ENCODE measurements at regions not wholly inside any gene's neighbourhood (a gene's known extent, or its start where the extent isn't known, plus 50 kb on each side); places are given as distances from the start of the nearest gene placed in this dataset.

DNA sequence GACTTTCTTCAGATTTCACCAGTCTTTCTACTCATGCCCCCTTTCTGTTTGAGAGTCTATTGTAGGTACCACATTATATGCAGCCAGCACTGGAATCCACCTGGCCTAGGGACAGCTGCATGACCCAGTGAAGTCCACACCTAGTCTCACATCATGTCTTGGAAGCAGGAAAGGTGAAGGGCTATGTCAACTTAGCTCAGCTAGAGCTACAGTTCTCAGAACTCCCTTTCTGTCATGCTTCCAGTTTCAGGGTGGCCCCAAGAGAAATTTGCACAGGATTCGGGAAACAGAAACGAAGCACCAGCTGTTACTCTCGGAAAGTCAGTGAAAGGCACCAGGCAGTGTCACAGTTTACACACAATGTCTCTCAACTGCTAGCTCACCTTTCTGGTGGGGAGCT is 51.6 kb upstream of the NLRP1 start:
- Histone ChIP-seq H3K9me3 (ENCODE audit: control insufficient read depth in 4 of 4, low read length in 3 of 4) (no peaks in the 10 kb centered on the region), H3K4me3 (ENCODE audit: low read depth in 1 of 3, low read length in 3 of 3) (no peak overlapping the region), H3K9ac (ENCODE audit: low read depth in 1 of 2, low read length in 2 of 2) (no peak overlapping the region), H3K27ac (ENCODE audit: low read depth in 1 of 2, low read length in 2 of 2) (no peak overlapping the region), H3K4me1 (ENCODE audit: control insufficient read depth in 4 of 4, insufficient read depth in 4 of 4, low read length in 3 of 4) (no peaks in the 10 kb centered on the region), H3K36me3 (ENCODE audit: control insufficient read depth in 4 of 4, insufficient read depth in 3 of 4, low read depth in 1 of 4, low read length in 3 of 4) (no peaks in the 10 kb centered on the region), H3K27me3 (ENCODE audit: control insufficient read depth in 4 of 4, insufficient read depth in 4 of 4, low read length in 3 of 4) (peaks cover 0 to 6% (median under 1%) of the 10 kb centered on the region in 4 donors)
- no peak for DNase-seq (ENCODE audit: low spot score)
- TF ChIP-seq, protein P1, sequence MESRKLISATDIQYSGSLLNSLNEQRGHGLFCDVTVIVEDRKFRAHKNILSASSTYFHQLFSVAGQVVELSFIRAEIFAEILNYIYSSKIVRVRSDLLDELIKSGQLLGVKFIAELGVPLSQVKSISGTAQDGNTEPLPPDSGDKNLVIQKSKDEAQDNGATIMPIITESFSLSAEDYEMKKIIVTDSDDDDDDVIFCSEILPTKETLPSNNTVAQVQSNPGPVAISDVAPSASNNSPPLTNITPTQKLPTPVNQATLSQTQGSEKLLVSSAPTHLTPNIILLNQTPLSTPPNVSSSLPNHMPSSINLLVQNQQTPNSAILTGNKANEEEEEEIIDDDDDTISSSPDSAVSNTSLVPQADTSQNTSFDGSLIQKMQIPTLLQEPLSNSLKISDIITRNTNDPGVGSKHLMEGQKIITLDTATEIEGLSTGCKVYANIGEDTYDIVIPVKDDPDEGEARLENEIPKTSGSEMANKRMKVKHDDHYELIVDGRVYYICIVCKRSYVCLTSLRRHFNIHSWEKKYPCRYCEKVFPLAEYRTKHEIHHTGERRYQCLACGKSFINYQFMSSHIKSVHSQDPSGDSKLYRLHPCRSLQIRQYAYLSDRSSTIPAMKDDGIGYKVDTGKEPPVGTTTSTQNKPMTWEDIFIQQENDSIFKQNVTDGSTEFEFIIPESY (IDR thresholded peaks at IDR 0.05), result no peak
- TF ChIP-seq TAF1 (conservative IDR thresholded peaks at IDR 0.05) (no peak), HNF4G (IDR thresholded peaks at IDR 0.05) (no peak), RAD21 (IDR thresholded peaks at IDR 0.05) (no peak), JUND (IDR thresholded peaks at IDR 0.05) (no peak), FOXA2 (IDR thresholded peaks at IDR 0.05) (no peak), SP1 (IDR thresholded peaks at IDR 0.05) (no peak), YY1 (IDR thresholded peaks at IDR 0.05) (no peak), HNF4A (conservative IDR thresholded peaks at IDR 0.05) (no peak), FOXA1 (IDR thresholded peaks at IDR 0.05) (no peak), RXRA (IDR thresholded peaks at IDR 0.05) (no peak), NR2F2 (IDR thresholded peaks at IDR 0.05) (no peak), EGR1 (IDR thresholded peaks at IDR 0.05; ENCODE audit: low read depth in 2 of 2) (no peak), GABPA (IDR thresholded peaks at IDR 0.05 in 1 of 2, conservative IDR thresholded peaks at IDR 0.05 in 1 of 2) (no peak)
- TF ChIP-seq, protein P2, sequence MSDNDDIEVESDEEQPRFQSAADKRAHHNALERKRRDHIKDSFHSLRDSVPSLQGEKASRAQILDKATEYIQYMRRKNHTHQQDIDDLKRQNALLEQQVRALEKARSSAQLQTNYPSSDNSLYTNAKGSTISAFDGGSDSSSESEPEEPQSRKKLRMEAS (IDR thresholded peaks at IDR 0.05), result no peak
- TF ChIP-seq, protein P3, sequence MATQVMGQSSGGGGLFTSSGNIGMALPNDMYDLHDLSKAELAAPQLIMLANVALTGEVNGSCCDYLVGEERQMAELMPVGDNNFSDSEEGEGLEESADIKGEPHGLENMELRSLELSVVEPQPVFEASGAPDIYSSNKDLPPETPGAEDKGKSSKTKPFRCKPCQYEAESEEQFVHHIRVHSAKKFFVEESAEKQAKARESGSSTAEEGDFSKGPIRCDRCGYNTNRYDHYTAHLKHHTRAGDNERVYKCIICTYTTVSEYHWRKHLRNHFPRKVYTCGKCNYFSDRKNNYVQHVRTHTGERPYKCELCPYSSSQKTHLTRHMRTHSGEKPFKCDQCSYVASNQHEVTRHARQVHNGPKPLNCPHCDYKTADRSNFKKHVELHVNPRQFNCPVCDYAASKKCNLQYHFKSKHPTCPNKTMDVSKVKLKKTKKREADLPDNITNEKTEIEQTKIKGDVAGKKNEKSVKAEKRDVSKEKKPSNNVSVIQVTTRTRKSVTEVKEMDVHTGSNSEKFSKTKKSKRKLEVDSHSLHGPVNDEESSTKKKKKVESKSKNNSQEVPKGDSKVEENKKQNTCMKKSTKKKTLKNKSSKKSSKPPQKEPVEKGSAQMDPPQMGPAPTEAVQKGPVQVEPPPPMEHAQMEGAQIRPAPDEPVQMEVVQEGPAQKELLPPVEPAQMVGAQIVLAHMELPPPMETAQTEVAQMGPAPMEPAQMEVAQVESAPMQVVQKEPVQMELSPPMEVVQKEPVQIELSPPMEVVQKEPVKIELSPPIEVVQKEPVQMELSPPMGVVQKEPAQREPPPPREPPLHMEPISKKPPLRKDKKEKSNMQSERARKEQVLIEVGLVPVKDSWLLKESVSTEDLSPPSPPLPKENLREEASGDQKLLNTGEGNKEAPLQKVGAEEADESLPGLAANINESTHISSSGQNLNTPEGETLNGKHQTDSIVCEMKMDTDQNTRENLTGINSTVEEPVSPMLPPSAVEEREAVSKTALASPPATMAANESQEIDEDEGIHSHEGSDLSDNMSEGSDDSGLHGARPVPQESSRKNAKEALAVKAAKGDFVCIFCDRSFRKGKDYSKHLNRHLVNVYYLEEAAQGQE (IDR thresholded peaks at IDR 0.05), result no peak
- TF ChIP-seq, protein P4, sequence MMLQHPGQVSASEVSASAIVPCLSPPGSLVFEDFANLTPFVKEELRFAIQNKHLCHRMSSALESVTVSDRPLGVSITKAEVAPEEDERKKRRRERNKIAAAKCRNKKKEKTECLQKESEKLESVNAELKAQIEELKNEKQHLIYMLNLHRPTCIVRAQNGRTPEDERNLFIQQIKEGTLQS (IDR thresholded peaks at IDR 0.05), result no peak
- TF ChIP-seq, protein P5, sequence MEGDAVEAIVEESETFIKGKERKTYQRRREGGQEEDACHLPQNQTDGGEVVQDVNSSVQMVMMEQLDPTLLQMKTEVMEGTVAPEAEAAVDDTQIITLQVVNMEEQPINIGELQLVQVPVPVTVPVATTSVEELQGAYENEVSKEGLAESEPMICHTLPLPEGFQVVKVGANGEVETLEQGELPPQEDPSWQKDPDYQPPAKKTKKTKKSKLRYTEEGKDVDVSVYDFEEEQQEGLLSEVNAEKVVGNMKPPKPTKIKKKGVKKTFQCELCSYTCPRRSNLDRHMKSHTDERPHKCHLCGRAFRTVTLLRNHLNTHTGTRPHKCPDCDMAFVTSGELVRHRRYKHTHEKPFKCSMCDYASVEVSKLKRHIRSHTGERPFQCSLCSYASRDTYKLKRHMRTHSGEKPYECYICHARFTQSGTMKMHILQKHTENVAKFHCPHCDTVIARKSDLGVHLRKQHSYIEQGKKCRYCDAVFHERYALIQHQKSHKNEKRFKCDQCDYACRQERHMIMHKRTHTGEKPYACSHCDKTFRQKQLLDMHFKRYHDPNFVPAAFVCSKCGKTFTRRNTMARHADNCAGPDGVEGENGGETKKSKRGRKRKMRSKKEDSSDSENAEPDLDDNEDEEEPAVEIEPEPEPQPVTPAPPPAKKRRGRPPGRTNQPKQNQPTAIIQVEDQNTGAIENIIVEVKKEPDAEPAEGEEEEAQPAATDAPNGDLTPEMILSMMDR (IDR thresholded peaks at IDR 0.05; ENCODE audit: low read depth, low read length, missing input control), result no peak
- WGBS, result 89% methylated on average over 3 of the region's 3 CpGs
